Lower lobe of right lung (tissue), 2 donors: ENCODE measurements at regions not wholly inside any gene's neighbourhood (a gene's known extent, or its start where the extent isn't known, plus 50 kb on each side); places are given as distances from the start of the nearest gene placed in this dataset.
A peak's percentile ranks its signal among the peaks of the same experiment; 100 is the strongest.

Experiments used
- ATAC-seq, 2 donors: fragments of 200-7000 bp; cut with Tn5 transposase; one replicate each; pipeline ENCODE4 v1.9.1; 2020 to 2022; ENCODE audit warnings: mild to moderate bottlenecking in 2 of 2, moderate library complexity in 2 of 2
- DNase-seq: peaks from one replicate; pipeline ENCODE4 v3.0.0-alpha.2; 2020
- H3K27ac ChIP-seq: fragments of 200-600 bp; one replicate; pipeline ENCODE4 v1.8.0; 2022
- H3K27me3 ChIP-seq: fragments of 200-600 bp; one replicate; pipeline ENCODE4 v1.8.0; 2022; ENCODE audit warnings: low read depth
- H3K36me3 ChIP-seq: fragments of 200-600 bp; one replicate; pipeline ENCODE4 v1.8.0; 2022; ENCODE audit warnings: mild to moderate bottlenecking
- H3K4me1 ChIP-seq: fragments of 200-600 bp; one replicate; pipeline ENCODE4 v1.8.0; 2022
- H3K4me3 ChIP-seq: fragments of 200-600 bp; one replicate; pipeline ENCODE4 v1.8.0; 2022; ENCODE audit warnings: mild to moderate bottlenecking
- H3K9me3 ChIP-seq: fragments of 200-600 bp; one replicate; pipeline ENCODE4 v1.8.0; 2022
- CTCF ChIP-seq: fragments of 200-600 bp; IDR thresholded peaks from one replicate; pipeline ENCODE4 v1.8.0; 2022; ENCODE audit warnings: antibody characterized with exemption, mild to moderate bottlenecking
- intact Hi-C: fragments of 100-400 bp; cut with DNase I; formaldehyde crosslinking; loops from one replicate; pipeline ENCODE4 v1.11.0; 2022
- donor health status: DM: no; HTN: yes; CAD: no; lungs with severe emphysema.

GRCh38 chr4:167581449-167581965, 347.2 kb upstream of the SPOCK3 start:
- no peaks in the 10 kb centered on the region for H3K27me3 ChIP-seq
- intact Hi-C loops, result no loop called here
- ATAC-seq (peak; percentile 33 to 43), DNase-seq (no peak)
- TF ChIP-seq CTCF, result no peak
- no peaks in the 10 kb centered on the region for H3K36me3 ChIP-seq
- H3K4me3 ChIP-seq, result no peak overlapping the region
- H3K27ac ChIP-seq, result no peak overlapping the region
- no peaks in the 10 kb centered on the region for H3K9me3 ChIP-seq
- no peaks in the 10 kb centered on the region for H3K4me1 ChIP-seq

GRCh38 chr4:167587361-167587760, 353.1 kb upstream of the SPOCK3 start:
- Histone ChIP-seq H3K9me3 (no peaks in the 10 kb centered on the region), H3K4me1 (no peaks in the 10 kb centered on the region), H3K27ac (no peak overlapping the region), H3K36me3 (no peaks in the 10 kb centered on the region), H3K27me3 (no peaks in the 10 kb centered on the region), H3K4me3 (no peak overlapping the region)
- intact Hi-C loops, result no loop called here
- ATAC-seq (no peak), DNase-seq (no peak)
- TF ChIP-seq CTCF, result no peak

GRCh38 chr4:167595898-167596297, 361.6 kb upstream of the SPOCK3 start:
- Histone ChIP-seq H3K4me3 (no peak overlapping the region), H3K4me1 (no peaks in the 10 kb centered on the region), H3K36me3 (no peaks in the 10 kb centered on the region), H3K9me3 (no peaks in the 10 kb centered on the region), H3K27me3 (no peaks in the 10 kb centered on the region), H3K27ac (no peak overlapping the region)
- no peak for TF ChIP-seq CTCF
- DNase-seq (no peak), ATAC-seq (no peak)
- intact Hi-C loops, result no loop called here

GRCh38 chr4:167602157-167602556, 367.9 kb upstream of the SPOCK3 start:
- Histone ChIP-seq H3K4me1 (no peaks in the 10 kb centered on the region), H3K27me3 (no peaks in the 10 kb centered on the region), H3K4me3 (no peak overlapping the region), H3K27ac (no peak overlapping the region), H3K36me3 (no peaks in the 10 kb centered on the region), H3K9me3 (no peaks in the 10 kb centered on the region)
- DNase-seq, result no peak
- intact Hi-C loops, result no loop called here
- ATAC-seq, result no peak
- TF ChIP-seq CTCF, result no peak

GRCh38 chr4:167606551-167606950, 372.3 kb upstream of the SPOCK3 start:
- Histone ChIP-seq H3K9me3 (no peaks in the 10 kb centered on the region), H3K27me3 (no peaks in the 10 kb centered on the region), H3K36me3 (no peaks in the 10 kb centered on the region), H3K27ac (no peak overlapping the region), H3K4me1 (no peaks in the 10 kb centered on the region), H3K4me3 (no peak overlapping the region)
- DNase-seq (no peak), ATAC-seq (no peak)
- no peak for TF ChIP-seq CTCF
- intact Hi-C loops, result no loop called here

- Histone ChIP-seq H3K27ac (no peak overlapping the region), H3K4me3 (no peak overlapping the region), H3K9me3 (no peaks in the 10 kb centered on the region), H3K27me3 (no peaks in the 10 kb centered on the region), H3K36me3 (no peaks in the 10 kb centered on the region), H3K4me1 (no peaks in the 10 kb centered on the region)
- no peak for DNase-seq
- ATAC-seq, result no peak
- no peak for TF ChIP-seq CTCF
- intact Hi-C loops, result no loop called here
Measured at GRCh38 chr4:167613381-167613780, 379.1 kb upstream of the SPOCK3 start.
